ENCODE measurements at regions not wholly inside any gene's neighbourhood (a gene's known extent, or its start where the extent isn't known, plus 50 kb on each side); places are given as distances from the start of the nearest gene placed in this dataset.

DNA sequence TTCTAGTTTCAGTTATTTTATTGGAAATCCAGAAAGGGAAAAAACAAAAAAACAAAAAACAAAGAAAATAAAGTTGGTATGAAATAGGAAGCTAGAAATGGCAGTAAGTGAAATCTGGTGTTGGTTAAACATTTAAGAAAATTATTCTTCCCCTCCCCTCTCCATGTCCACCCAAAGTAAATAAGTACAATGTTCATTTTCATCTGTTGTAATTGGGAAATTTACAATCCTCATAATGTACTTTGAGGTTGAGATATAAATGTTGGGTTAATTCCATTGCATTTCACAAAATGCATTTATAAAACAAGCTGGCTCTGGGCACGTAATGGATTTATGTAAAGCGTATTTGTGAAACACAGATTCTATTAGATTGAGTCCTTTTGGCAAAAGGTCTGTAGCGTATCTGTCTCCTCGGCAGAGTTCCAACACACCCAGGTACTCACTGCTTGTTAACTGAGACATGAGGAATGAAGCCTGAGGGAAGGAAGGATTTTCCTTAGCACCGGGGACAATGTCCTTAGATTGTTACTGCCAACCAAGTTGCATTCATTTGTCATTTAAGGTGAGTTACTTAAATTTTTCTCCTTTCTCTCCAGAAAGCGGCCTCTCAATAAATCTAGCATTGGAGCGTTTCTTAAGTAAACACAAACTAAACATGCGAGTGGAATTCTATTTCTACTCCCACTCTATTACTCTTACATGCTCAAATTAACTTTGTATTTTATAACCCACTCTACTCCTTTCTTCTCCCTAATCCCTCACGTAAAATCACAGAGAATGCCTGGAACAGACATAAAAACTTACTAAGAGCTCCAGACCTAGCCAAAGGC, 912.3 kb upstream of the WWC1 start:
- no peak overlapping the region for H3K4me2 ChIP-seq (ENCODE audit: control insufficient read depth, extremely low read depth, insufficient read depth, low read depth, low read length)
- no peak for FAIRE-seq
- DNase-seq (ENCODE audit: low read depth, low spot score): no peak
- peaks cover 6% of the 10 kb centered on the region for H3K27me3 ChIP-seq (ENCODE audit: control insufficient read depth, extremely low read depth, insufficient read depth, low read length)
- no peaks in the 10 kb centered on the region for H3K79me2 ChIP-seq (ENCODE audit: control insufficient read depth, insufficient read depth, low read length)
- H3K27ac ChIP-seq (ENCODE audit: control insufficient read depth, insufficient read depth, low read length): no peak overlapping the region
- no peaks in the 10 kb centered on the region for H3K9me3 ChIP-seq (ENCODE audit: control insufficient read depth, low read depth, low read length)
- TF ChIP-seq, protein P1, sequence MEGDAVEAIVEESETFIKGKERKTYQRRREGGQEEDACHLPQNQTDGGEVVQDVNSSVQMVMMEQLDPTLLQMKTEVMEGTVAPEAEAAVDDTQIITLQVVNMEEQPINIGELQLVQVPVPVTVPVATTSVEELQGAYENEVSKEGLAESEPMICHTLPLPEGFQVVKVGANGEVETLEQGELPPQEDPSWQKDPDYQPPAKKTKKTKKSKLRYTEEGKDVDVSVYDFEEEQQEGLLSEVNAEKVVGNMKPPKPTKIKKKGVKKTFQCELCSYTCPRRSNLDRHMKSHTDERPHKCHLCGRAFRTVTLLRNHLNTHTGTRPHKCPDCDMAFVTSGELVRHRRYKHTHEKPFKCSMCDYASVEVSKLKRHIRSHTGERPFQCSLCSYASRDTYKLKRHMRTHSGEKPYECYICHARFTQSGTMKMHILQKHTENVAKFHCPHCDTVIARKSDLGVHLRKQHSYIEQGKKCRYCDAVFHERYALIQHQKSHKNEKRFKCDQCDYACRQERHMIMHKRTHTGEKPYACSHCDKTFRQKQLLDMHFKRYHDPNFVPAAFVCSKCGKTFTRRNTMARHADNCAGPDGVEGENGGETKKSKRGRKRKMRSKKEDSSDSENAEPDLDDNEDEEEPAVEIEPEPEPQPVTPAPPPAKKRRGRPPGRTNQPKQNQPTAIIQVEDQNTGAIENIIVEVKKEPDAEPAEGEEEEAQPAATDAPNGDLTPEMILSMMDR (optimal IDR thresholded peaks at IDR 0.05 in 1 of 3, IDR thresholded peaks at IDR 0.05 in 1 of 3, conservative IDR thresholded peaks at IDR 0.05 in 1 of 3; ENCODE audit: extremely low read depth in 1 of 3, insufficient read depth in 2 of 3, low read length in 3 of 3): no peak
- no peak for TF ChIP-seq EZH2 (IDR thresholded peaks at IDR 0.05; ENCODE audit: low read length)
- H3K4me3 ChIP-seq (ENCODE audit: control insufficient read depth in 2 of 3, extremely low read depth in 1 of 3, insufficient read depth in 2 of 3, low read depth in 1 of 3, low read length in 3 of 3): no peak overlapping the region
- H3K9ac ChIP-seq (ENCODE audit: control insufficient read depth, extremely low read depth, insufficient read depth, low read length): no peak overlapping the region
- no peaks in the 10 kb centered on the region for H3K9me1 ChIP-seq (ENCODE audit: control insufficient read depth, extremely low read depth, insufficient read depth, low read length)
- H2AFZ ChIP-seq (ENCODE audit: control insufficient read depth, low read length): no peak overlapping the region
- H3K36me3 ChIP-seq (ENCODE audit: control insufficient read depth in 2 of 2, extremely low read depth in 1 of 2, insufficient read depth in 2 of 2, low read length in 2 of 2): no peaks in the 10 kb centered on the region
- H3K4me1 ChIP-seq (ENCODE audit: control insufficient read depth, extremely low read depth, insufficient read depth, low read length): no peaks in the 10 kb centered on the region
- dilution Hi-C loops (cut with MboI; ENCODE audit: extremely low pct_ligation_motif_present, low sequenced_read_pairs): no loop called here
- no peaks in the 10 kb centered on the region for H4K20me1 ChIP-seq (ENCODE audit: control insufficient read depth, extremely low read depth, insufficient read depth, low read length)

- no peaks in the 10 kb centered on the region for H3K9me3 ChIP-seq (ENCODE audit: control insufficient read depth, low read depth, low read length)
- no peaks in the 10 kb centered on the region for H3K4me1 ChIP-seq (ENCODE audit: control insufficient read depth, extremely low read depth, insufficient read depth, low read length)
- FAIRE-seq (no peak), DNase-seq (ENCODE audit: low read depth, low spot score) (no peak)
- H3K4me2 ChIP-seq (ENCODE audit: control insufficient read depth, extremely low read depth, insufficient read depth, low read depth, low read length): no peak overlapping the region
- H3K79me2 ChIP-seq (ENCODE audit: control insufficient read depth, insufficient read depth, low read length): no peaks in the 10 kb centered on the region
- TF ChIP-seq, protein P1 (optimal IDR thresholded peaks at IDR 0.05 in 1 of 3, IDR thresholded peaks at IDR 0.05 in 1 of 3, conservative IDR thresholded peaks at IDR 0.05 in 1 of 3; ENCODE audit: extremely low read depth in 1 of 3, insufficient read depth in 2 of 3, low read length in 3 of 3): no peak
- TF ChIP-seq EZH2 (IDR thresholded peaks at IDR 0.05; ENCODE audit: low read length): no peak
- dilution Hi-C loops (cut with MboI; ENCODE audit: extremely low pct_ligation_motif_present, low sequenced_read_pairs): no loop called here
- H3K36me3 ChIP-seq (ENCODE audit: control insufficient read depth in 2 of 2, extremely low read depth in 1 of 2, insufficient read depth in 2 of 2, low read length in 2 of 2): no peaks in the 10 kb centered on the region
- no peak overlapping the region for H2AFZ ChIP-seq (ENCODE audit: control insufficient read depth, low read length)
- H3K27me3 ChIP-seq (ENCODE audit: control insufficient read depth, extremely low read depth, insufficient read depth, low read length): peaks cover 7% of the 10 kb centered on the region
- no peaks in the 10 kb centered on the region for H3K9me1 ChIP-seq (ENCODE audit: control insufficient read depth, extremely low read depth, insufficient read depth, low read length)
- H3K27ac ChIP-seq (ENCODE audit: control insufficient read depth, insufficient read depth, low read length): no peak overlapping the region
- no peak overlapping the region for H3K9ac ChIP-seq (ENCODE audit: control insufficient read depth, extremely low read depth, insufficient read depth, low read length)
- H4K20me1 ChIP-seq (ENCODE audit: control insufficient read depth, extremely low read depth, insufficient read depth, low read length): no peaks in the 10 kb centered on the region
- H3K4me3 ChIP-seq (ENCODE audit: control insufficient read depth in 2 of 3, extremely low read depth in 1 of 3, insufficient read depth in 2 of 3, low read depth in 1 of 3, low read length in 3 of 3): no peak overlapping the region
Observed at GRCh38 chr5:167381457-167381856, 910.0 kb upstream of the WWC1 start.

Measured in keratinocyte (primary cell).